ENCODE measurements at regions not wholly inside any gene's neighbourhood (a gene's known extent, or its start where the extent isn't known, plus 50 kb on each side); places are given as distances from the start of the nearest gene placed in this dataset.
"Not testable (repeated sequence)": the region's sequence is repeated elsewhere in the genome, so short reads cannot be mapped to it uniquely, and the experiment has no call there.

- H3K4me1 ChIP-seq (ENCODE audit: control insufficient read depth, insufficient read depth, low read length), result peaks cover 15% of the 10 kb centered on the region
- H3K36me3 ChIP-seq (ENCODE audit: control insufficient read depth, insufficient read depth, low read length), result no peaks in the 10 kb centered on the region
- H3K4me3 ChIP-seq (ENCODE audit: low read depth, low read length), result no peak overlapping the region
- no peaks in the 10 kb centered on the region for H3K9me3 ChIP-seq (ENCODE audit: control insufficient read depth, insufficient read depth, low read depth, low read length)
- no peak overlapping the region for H3K9ac ChIP-seq (ENCODE audit: low read length)
- no peak overlapping the region for H3K27ac ChIP-seq (ENCODE audit: low read depth, low read length)
- H3K27me3 ChIP-seq (ENCODE audit: control insufficient read depth, insufficient read depth, low read length), result no peaks in the 10 kb centered on the region
These were observed 91.1 kb upstream of the SKAP2 start for GRCh38 chr7:26955516-26955915.

- Histone ChIP-seq H3K9ac (ENCODE audit: low read length) (no peak overlapping the region), H3K36me3 (ENCODE audit: control insufficient read depth, insufficient read depth, low read length) (no peaks in the 10 kb centered on the region), H3K4me3 (ENCODE audit: low read depth, low read length) (no peak overlapping the region), H3K27ac (ENCODE audit: low read depth, low read length) (no peak overlapping the region), H3K9me3 (ENCODE audit: control insufficient read depth, insufficient read depth, low read depth, low read length) (no peaks in the 10 kb centered on the region), H3K4me1 (ENCODE audit: control insufficient read depth, insufficient read depth, low read length) (peaks cover 16% of the 10 kb centered on the region), H3K27me3 (ENCODE audit: control insufficient read depth, insufficient read depth, low read length) (no peaks in the 10 kb centered on the region)
These were observed 90.6 kb upstream of the SKAP2 start for GRCh38 chr7:26954951-26955350.

- Histone ChIP-seq H3K27me3 (ENCODE audit: control insufficient read depth, insufficient read depth, low read length) (no peaks in the 10 kb centered on the region), H3K4me3 (ENCODE audit: low read depth, low read length) (no peak overlapping the region), H3K9ac (ENCODE audit: low read length) (no peak overlapping the region), H3K36me3 (ENCODE audit: control insufficient read depth, insufficient read depth, low read length) (no peaks in the 10 kb centered on the region), H3K4me1 (ENCODE audit: control insufficient read depth, insufficient read depth, low read length) (peaks cover 40% of the 10 kb centered on the region), H3K9me3 (ENCODE audit: control insufficient read depth, insufficient read depth, low read depth, low read length) (no peaks in the 10 kb centered on the region), H3K27ac (ENCODE audit: low read depth, low read length) (no peak overlapping the region)
These were observed 87.1 kb upstream of the SKAP2 start for GRCh38 chr7:26951407-26951950.

DNA sequence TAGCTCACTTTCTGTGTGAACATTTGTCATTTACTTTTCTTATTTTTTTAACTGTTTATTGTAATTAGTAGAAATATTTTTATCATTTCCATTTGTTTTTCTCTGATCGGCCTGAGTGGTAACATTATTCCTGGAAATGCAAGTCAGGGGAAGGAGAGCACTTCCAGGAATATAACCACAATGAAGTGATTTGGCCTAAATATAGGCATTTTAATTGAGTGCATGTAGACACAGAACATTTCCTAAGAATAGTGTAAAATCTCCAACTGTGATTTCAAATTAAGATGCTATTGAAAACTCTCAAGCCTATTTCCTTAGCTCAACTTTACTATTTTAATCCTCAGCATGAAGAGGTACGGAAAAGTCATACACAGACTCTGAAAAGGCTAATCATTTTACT is 86.5 kb upstream of the SKAP2 start:
- Histone ChIP-seq H3K9me3 (ENCODE audit: control insufficient read depth, insufficient read depth, low read depth, low read length) (no peaks in the 10 kb centered on the region), H3K4me1 (ENCODE audit: control insufficient read depth, insufficient read depth, low read length) (peaks cover 40% of the 10 kb centered on the region), H3K4me3 (ENCODE audit: low read depth, low read length) (no peak overlapping the region), H3K27ac (ENCODE audit: low read depth, low read length) (no peak overlapping the region), H3K9ac (ENCODE audit: low read length) (no peak overlapping the region), H3K27me3 (ENCODE audit: control insufficient read depth, insufficient read depth, low read length) (no peaks in the 10 kb centered on the region), H3K36me3 (ENCODE audit: control insufficient read depth, insufficient read depth, low read length) (no peaks in the 10 kb centered on the region)

DNA sequence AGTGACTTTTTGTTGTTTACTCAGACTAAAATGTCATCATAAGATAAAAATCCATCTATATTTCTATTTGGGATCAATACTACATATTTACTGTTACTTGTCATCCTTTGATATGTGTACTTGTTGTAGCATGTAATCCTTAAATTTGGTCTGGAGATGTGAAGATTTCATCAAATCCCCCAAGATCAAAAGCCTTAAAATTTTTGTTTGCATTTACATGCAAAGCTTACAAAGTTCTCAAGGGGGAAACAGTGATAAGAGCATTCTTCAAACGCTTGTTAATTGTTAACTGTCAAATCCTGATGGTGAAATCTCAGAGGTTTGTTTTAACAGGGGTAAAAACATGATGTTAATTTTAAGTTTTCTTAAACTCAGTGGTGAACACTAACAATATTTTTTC is 84.9 kb upstream of the SKAP2 start:
- no peaks in the 10 kb centered on the region for H3K9me3 ChIP-seq (ENCODE audit: control insufficient read depth, insufficient read depth, low read depth, low read length)
- peaks cover 46% of the 10 kb centered on the region for H3K4me1 ChIP-seq (ENCODE audit: control insufficient read depth, insufficient read depth, low read length)
- H3K4me3 ChIP-seq (ENCODE audit: low read depth, low read length), result peak overlapping the region; percentile 22; the same call in 1 of the 2 replicates
- peak overlapping the region; percentile 90 for H3K27ac ChIP-seq (ENCODE audit: low read depth, low read length)
- peak overlapping the region; percentile 54 for H3K9ac ChIP-seq (ENCODE audit: low read length)
- no peaks in the 10 kb centered on the region for H3K36me3 ChIP-seq (ENCODE audit: control insufficient read depth, insufficient read depth, low read length)
- H3K27me3 ChIP-seq (ENCODE audit: control insufficient read depth, insufficient read depth, low read length), result no peaks in the 10 kb centered on the region

DNA sequence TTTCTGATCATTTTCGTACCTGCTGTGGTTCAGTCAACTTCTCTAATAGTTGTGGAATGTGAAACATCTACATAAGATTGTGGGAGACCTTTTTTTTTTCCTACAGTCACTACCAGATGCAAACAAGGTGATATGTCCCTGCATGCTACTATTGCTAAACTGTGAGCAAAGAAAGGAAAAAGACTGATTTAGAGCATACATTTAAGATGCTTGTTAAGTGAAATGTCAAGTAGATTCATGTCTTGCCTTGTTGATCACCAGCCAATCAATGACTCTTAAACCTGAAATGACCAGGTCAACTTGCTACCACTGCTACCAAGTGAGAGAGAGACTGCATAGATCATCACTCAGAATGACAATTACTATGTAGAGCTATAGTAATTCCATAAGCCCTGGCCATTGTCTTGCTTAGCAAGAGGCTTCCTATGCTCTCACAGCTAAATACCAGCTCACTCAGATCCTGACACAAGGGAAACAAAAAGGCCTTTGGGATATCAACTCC is 84.3 kb upstream of the SKAP2 start:
- Histone ChIP-seq H3K9me3 (ENCODE audit: control insufficient read depth, insufficient read depth, low read depth, low read length) (no peaks in the 10 kb centered on the region), H3K4me3 (ENCODE audit: low read depth, low read length) (peak overlapping the region; percentile 38; the same call in 1 of the 2 replicates), H3K27ac (ENCODE audit: low read depth, low read length) (peak overlapping the region; percentile 90), H3K27me3 (ENCODE audit: control insufficient read depth, insufficient read depth, low read length) (no peaks in the 10 kb centered on the region), H3K36me3 (ENCODE audit: control insufficient read depth, insufficient read depth, low read length) (no peaks in the 10 kb centered on the region), H3K4me1 (ENCODE audit: control insufficient read depth, insufficient read depth, low read length) (peaks cover 52% of the 10 kb centered on the region), H3K9ac (ENCODE audit: low read length) (peak overlapping the region; percentile 54)

GRCh38 chr7:26944501-26945358 is 80.3 kb upstream of the SKAP2 start:
- Histone ChIP-seq H3K9me3 (ENCODE audit: control insufficient read depth, insufficient read depth, low read depth, low read length) (no peaks in the 10 kb centered on the region), H3K4me3 (ENCODE audit: low read depth, low read length) (no peak overlapping the region), H3K27ac (ENCODE audit: low read depth, low read length) (0 out of 2 replicates have a peak overlapping the region, but pooled peaks have one; percentile 42), H3K36me3 (ENCODE audit: control insufficient read depth, insufficient read depth, low read length) (no peaks in the 10 kb centered on the region), H3K27me3 (ENCODE audit: control insufficient read depth, insufficient read depth, low read length) (no peaks in the 10 kb centered on the region), H3K4me1 (ENCODE audit: control insufficient read depth, insufficient read depth, low read length) (peaks cover 47% of the 10 kb centered on the region), H3K9ac (ENCODE audit: low read length) (no peak overlapping the region)

DNA sequence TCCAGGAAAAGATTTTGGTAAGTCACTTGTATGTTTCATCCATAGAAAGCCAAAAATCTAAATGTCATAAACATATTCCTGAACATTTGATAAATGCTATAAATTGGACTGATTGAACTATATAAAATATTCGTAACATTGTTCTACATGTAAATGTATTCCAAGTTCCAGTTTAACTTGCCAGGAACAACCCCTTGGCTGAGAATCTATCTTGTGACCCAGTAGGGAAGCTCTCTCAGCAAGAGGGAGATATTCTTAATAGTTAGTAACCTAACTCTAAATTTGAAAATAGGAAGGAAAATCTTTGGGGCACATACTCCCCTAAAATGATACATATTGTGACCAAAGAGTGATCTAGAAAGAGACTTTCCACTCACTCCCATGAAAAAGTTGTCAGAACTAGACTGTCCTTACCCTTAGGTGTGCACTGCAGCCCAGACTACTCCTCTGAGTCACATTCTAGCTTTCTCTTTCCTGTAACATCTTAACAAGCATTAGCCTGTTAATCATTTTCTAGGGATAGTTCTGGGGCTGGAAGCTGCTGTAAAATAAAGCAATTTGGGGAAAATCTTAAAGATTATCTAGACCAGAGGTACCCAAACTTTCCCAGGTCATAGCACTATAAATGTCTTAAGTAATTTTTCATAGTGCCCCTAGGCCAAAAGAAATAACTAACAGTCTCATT is 73.7 kb upstream of the SKAP2 start:
- Histone ChIP-seq H3K9ac (ENCODE audit: low read length) (no peak overlapping the region), H3K36me3 (ENCODE audit: control insufficient read depth, insufficient read depth, low read length) (no peaks in the 10 kb centered on the region), H3K27ac (ENCODE audit: low read depth, low read length) (no peak overlapping the region)

DNA sequence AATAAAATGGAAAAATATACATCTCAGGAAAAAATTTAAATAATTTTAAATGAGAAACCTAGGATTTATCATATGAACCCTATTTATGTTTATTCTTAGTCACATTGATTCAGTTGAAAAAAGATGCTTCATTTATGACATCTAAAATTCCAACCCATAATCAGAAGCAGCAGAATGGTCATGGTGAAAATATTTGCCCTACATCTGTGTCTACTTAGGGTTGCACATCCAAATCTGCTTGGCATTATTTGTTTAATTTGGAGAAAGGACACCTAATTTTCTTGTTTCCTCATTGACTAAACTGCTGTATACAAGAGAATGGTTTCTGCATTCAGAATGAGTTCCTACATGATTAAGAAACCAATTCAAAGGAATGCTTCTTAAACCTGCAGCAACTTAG is 72.9 kb upstream of the SKAP2 start:
- H3K27me3 ChIP-seq (ENCODE audit: control insufficient read depth, insufficient read depth, low read length), result no peaks in the 10 kb centered on the region
- no peak overlapping the region for H3K27ac ChIP-seq (ENCODE audit: low read depth, low read length)
- no peaks in the 10 kb centered on the region for H3K36me3 ChIP-seq (ENCODE audit: control insufficient read depth, insufficient read depth, low read length)
- no peaks in the 10 kb centered on the region for H3K9me3 ChIP-seq (ENCODE audit: control insufficient read depth, insufficient read depth, low read depth, low read length)
- no peak overlapping the region for H3K9ac ChIP-seq (ENCODE audit: low read length)
- H3K4me1 ChIP-seq (ENCODE audit: control insufficient read depth, insufficient read depth, low read length), result peaks cover 2% of the 10 kb centered on the region; the same call in 1 of the 2 replicates
- H3K4me3 ChIP-seq (ENCODE audit: low read depth, low read length), result no peak overlapping the region

More for the DNA sequence above, 73.7 kb upstream of the SKAP2 start:
- no peaks in the 10 kb centered on the region for H3K9me3 ChIP-seq (ENCODE audit: control insufficient read depth, insufficient read depth, low read depth, low read length)
- H3K4me1 ChIP-seq (ENCODE audit: control insufficient read depth, insufficient read depth, low read length), result peaks cover 4% of the 10 kb centered on the region; the same call in 1 of the 2 replicates
- H3K4me3 ChIP-seq (ENCODE audit: low read depth, low read length), result no peak overlapping the region
- H3K27me3 ChIP-seq (ENCODE audit: control insufficient read depth, insufficient read depth, low read length), result no peaks in the 10 kb centered on the region

GRCh38 chr7:26932616-26933015 is 68.2 kb upstream of the SKAP2 start:
- not testable (repeated sequence) for H3K9ac ChIP-seq (ENCODE audit: low read length); H3K4me3 ChIP-seq (ENCODE audit: low read depth, low read length); H3K36me3 ChIP-seq (ENCODE audit: control insufficient read depth, insufficient read depth, low read length); H3K27ac ChIP-seq (ENCODE audit: low read depth, low read length); H3K4me1 ChIP-seq (ENCODE audit: control insufficient read depth, insufficient read depth, low read length); H3K9me3 ChIP-seq (ENCODE audit: control insufficient read depth, insufficient read depth, low read depth, low read length); H3K27me3 ChIP-seq (ENCODE audit: control insufficient read depth, insufficient read depth, low read length)

DNA sequence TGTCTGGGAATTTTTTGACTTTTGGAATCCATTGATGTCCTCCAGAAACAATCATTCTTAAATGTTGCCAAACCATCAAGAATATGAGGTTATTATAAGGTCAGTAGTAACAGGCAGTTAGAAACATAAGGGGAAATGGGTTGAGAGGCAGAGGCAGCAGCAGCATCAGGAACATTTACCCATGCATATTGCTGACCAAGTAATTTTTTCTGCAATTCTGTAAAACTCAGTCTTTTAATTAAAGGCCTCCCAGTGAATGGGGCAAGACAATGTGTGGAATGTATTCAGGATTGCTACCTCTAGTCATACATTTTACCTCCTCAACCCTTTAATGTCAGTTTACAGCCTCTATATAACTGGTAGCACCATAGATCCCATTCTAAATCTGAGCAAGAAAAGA is 66.5 kb upstream of the SKAP2 start:
- Histone ChIP-seq H3K4me1 (ENCODE audit: control insufficient read depth, insufficient read depth, low read length) (no peaks in the 10 kb centered on the region), H3K9ac (ENCODE audit: low read length) (no peak overlapping the region), H3K27me3 (ENCODE audit: control insufficient read depth, insufficient read depth, low read length) (no peaks in the 10 kb centered on the region), H3K4me3 (ENCODE audit: low read depth, low read length) (no peak overlapping the region), H3K27ac (ENCODE audit: low read depth, low read length) (no peak overlapping the region), H3K9me3 (ENCODE audit: control insufficient read depth, insufficient read depth, low read depth, low read length) (no peaks in the 10 kb centered on the region), H3K36me3 (ENCODE audit: control insufficient read depth, insufficient read depth, low read length) (no peaks in the 10 kb centered on the region)

Measured in HUES6 (cell line).